Naive thymus-derived CD8-positive, alpha-beta T cell (primary cell): ENCODE measurements at regions not wholly inside any gene's neighbourhood (a gene's known extent, or its start where the extent isn't known, plus 50 kb on each side); places are given as distances from the start of the nearest gene placed in this dataset.
"Not testable (repeated sequence)": the region's sequence is repeated elsewhere in the genome, so short reads cannot be mapped to it uniquely, and the experiment has no call there.

Source experiments
- ATAC-seq, 2 donors: fragments of 150-1000 bp; cut with Tn5 transposase in 1 of 2; sonication (Bioruptor Pico), chemical (Tn5 transposase) in 1 of 2; 1 replicate in 1 of 2; 2 replicates in 1 of 2; pipeline ENCODE4 v1.10.0; 2021; ENCODE audit warnings: mild to moderate bottlenecking in 2 of 2, moderate library complexity in 2 of 2
- POLR2A ChIA-PET: fragments of 350-600 bp; sonication (Branson Sonifier 250); formaldehyde crosslinking; loops from one replicate; lab custom pipeline; 2021; ENCODE audit warnings: antibody characterized with exemption; lab: Charles Lee
- DNase-seq, 10 donors: peaks; one replicate each; pipeline versions ENCODE4 v3.0.0 to v3.0.0-alpha.2; 2020 to 2022
- H3K27ac Mint-ChIP-seq, 10 donors: one replicate each; pipeline ENCODE4 v1.8.0; 2020 to 2022; ENCODE audit warnings: mild to moderate bottlenecking in 10 of 10, mixed read lengths in 10 of 10, moderate library complexity in 4 of 10, inconsistent platforms in 1 of 10
- H3K27me3 Mint-ChIP-seq, 5 donors: one replicate each; pipeline ENCODE4 v1.8.0; 2021 to 2022; ENCODE audit warnings: mixed read lengths in 5 of 5
- H3K36me3 Mint-ChIP-seq, 3 donors: one replicate each; pipeline ENCODE4 v1.8.0; 2020 to 2022; ENCODE audit warnings: mixed read lengths in 3 of 3, mild to moderate bottlenecking in 2 of 3, inconsistent platforms in 1 of 3
- H3K4me1 Mint-ChIP-seq, 4 donors: one replicate each; pipeline ENCODE4 v1.8.0; 2021 to 2022; ENCODE audit warnings: mixed read lengths in 4 of 4
- H3K4me3 Mint-ChIP-seq, 10 donors: one replicate each; pipeline ENCODE4 v1.8.0; 2020 to 2022; ENCODE audit warnings: mild to moderate bottlenecking in 10 of 10, mixed read lengths in 10 of 10, moderate library complexity in 6 of 10, inconsistent platforms in 1 of 10
- H3K9me3 Mint-ChIP-seq, 9 donors: one replicate each; pipeline ENCODE4 v1.8.0; 2020 to 2022; ENCODE audit warnings: mixed read lengths in 9 of 9, mild to moderate bottlenecking in 3 of 9, inconsistent platforms in 1 of 9, moderate library complexity in 1 of 9

DNA sequence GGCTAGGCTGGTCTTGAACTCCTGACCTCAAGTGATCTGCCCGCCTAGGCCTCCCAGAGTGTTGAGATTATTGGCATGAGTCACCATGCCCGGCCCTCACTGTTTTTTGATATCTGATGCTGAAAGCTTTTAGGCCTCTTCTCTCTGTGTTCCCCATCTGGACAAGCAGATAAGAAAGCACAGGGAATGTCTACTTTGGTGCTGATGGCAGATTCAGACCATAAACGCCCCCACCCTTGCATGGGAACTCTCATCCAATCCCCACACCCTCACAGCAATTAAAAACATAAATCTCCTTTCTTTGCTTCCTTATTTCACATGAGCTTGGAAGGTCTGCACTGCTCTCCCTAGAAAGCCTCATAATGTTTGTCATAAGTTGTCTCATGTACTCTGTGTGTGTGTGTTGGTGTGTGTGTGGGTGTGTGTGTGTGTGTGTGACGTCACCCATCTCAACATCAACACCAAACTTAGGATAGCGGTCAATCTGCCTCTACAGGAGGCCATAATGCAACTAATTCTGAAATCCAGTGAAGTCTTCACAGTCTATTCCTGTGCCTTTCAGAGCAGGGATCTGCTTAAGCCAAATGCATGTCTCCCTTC is 335.6 kb upstream of the USP9Y start:
- no peak for DNase-seq
- no peak overlapping the region for H3K4me3 Mint-ChIP-seq
- H3K27ac Mint-ChIP-seq = no peak overlapping the region
- peaks cover 0 to 2% (median 0%) of the 10 kb centered on the region in 9 donors for H3K9me3 Mint-ChIP-seq
- POLR2A ChIA-PET = no interaction called here
- no peak for ATAC-seq
- H3K36me3 Mint-ChIP-seq = no peaks in the 10 kb centered on the region
- no peaks in the 10 kb centered on the region for H3K27me3 Mint-ChIP-seq
- H3K4me1 Mint-ChIP-seq = no peaks in the 10 kb centered on the region

DNA sequence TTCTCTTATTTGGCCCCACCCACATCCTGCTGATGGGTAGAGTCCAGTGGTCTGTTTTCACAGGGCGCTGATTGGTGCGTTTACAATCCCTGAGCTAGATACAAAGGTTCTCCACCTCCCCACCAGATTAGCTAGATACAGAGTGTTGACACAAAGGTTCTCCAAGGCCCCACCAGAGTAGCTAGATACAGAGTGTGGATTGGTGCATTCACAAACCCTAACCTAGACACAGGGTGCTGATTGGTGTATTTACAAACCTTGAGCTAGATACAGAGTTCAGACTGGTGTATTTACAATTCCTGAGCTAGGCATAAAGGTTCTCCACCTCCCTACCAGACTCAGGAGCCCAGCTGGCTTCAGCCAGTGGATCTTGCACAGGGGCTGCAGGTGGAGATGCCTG is 326.4 kb upstream of the USP9Y start:
- H3K27me3 Mint-ChIP-seq, DNase-seq: not testable (repeated sequence)

DNA sequence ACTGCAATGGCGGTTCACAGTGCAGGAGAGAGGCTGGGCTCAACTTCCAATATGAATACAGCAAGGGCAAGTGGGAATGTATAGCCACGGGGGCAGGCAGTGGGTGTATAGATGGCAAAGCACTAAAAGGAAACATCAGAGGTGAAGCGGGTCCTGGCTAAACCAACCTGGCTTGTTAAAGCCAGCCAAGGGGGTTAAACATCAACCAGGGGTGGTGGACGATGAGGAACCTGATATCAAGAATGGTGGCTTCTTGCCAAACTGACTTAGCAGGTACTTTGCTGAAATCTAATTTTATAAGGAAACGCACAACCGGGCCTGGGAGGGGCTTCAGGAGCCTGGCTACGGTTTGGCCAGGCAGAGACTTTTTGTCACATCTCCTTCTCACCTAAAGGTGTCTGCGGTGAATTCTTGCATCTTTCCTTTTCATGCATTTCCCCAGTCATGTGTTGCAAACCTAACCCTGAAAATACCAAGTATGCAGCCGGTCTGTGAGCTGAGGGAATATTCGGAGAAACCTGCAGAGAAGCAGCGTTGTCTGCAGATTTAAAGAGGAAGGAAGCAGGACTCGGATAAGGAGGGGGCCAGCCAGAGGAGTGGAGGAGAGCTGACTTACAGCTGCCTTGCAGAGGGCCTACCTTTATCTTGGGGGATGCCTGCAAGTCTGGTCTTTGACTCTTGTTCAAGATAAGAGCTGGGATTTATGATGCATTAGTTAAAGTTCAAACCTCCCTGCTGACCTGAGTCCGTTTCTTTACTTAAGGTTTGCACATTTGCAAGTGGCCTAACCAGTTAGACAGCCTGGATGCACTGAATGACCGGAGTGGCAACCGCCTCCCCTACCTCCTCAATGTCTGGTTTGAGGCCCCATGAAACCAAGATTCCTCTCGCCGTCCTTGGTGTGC is 309.1 kb upstream of the USP9Y start:
- H3K9me3 Mint-ChIP-seq, H3K27ac Mint-ChIP-seq, ATAC-seq, H3K27me3 Mint-ChIP-seq, H3K36me3 Mint-ChIP-seq, POLR2A ChIA-PET, DNase-seq: not testable (repeated sequence)
- peak overlapping the region in 1 of 10 donors; percentile 12 for H3K4me3 Mint-ChIP-seq
- H3K4me1 Mint-ChIP-seq = peaks cover 2 to 18% (median 9%) of the 10 kb centered on the region in 4 donors

More for the DNA sequence above, 326.4 kb upstream of the USP9Y start:
- H3K4me1 Mint-ChIP-seq, H3K27ac Mint-ChIP-seq, POLR2A ChIA-PET, H3K36me3 Mint-ChIP-seq, H3K4me3 Mint-ChIP-seq, H3K9me3 Mint-ChIP-seq, ATAC-seq: not testable (repeated sequence)

DNA sequence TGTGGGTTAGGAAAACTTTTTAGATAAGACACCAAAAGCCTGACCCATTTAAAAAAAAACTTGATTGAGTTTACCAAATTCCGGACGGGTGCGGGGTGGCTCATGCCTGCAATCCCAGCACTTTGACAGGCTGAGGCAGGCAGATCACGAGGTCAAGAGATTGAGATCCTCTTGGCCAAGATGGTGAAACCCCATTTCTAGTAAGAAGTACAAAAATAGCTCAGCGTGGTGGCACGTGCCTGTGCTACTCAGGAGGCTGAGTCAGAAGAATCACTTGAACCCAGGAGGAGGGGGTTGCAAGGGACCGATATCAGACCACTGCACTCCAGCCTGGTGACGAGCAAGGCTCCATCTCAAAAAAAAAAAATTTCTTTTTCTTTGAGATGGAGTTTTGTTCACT is 307.8 kb upstream of the USP9Y start:
- H3K27ac Mint-ChIP-seq = no peak overlapping the region
- H3K36me3 Mint-ChIP-seq = peaks cover 0 to 3% (median 2%) of the 10 kb centered on the region in 3 donors
- peaks cover 2 to 18% (median 9%) of the 10 kb centered on the region in 4 donors for H3K4me1 Mint-ChIP-seq
- DNase-seq (no peak), ATAC-seq (no peak)
- no peaks in the 10 kb centered on the region for H3K27me3 Mint-ChIP-seq
- no peak overlapping the region for H3K4me3 Mint-ChIP-seq
- H3K9me3 Mint-ChIP-seq = no peaks in the 10 kb centered on the region
- POLR2A ChIA-PET = no interaction called here

DNA sequence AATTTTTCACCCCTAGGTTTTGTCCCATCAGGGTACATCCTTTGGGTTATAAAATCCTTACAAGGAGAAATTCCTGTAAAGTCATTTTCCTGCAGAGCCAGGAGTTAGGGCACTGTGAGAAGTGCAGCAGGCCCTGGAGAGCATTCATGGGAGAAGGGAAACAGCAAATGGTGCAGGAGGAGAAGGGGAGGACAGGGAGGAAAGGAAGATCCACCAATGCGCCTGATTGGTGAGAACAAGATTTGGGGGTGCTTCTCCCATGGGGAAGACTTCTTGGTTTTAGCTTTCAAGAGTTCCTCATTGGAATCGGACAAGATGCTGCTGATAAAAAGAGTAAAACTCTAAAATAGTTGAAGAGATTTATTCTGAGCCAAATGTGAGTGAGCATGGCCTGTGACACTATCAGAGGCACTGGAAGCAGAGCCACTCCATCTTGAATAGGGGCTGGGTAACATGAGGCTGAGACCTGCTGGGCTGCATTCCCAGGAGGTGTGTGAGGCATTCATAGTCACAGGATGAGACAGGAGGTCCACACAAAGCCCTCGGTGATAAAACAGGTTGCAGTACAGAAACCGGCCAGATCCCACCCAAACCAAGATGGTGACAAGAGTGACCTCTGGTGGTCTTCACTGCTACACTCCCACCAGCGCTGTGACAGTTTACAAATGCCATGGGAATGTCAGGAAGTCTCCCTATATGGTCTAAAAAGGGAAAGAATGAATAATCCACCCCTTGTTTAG is 305.5 kb upstream of the USP9Y start:
- peaks cover 2 to 18% (median 9%) of the 10 kb centered on the region in 4 donors for H3K4me1 Mint-ChIP-seq
- H3K4me3 Mint-ChIP-seq, H3K27me3 Mint-ChIP-seq, ATAC-seq, H3K9me3 Mint-ChIP-seq, H3K36me3 Mint-ChIP-seq, DNase-seq, H3K27ac Mint-ChIP-seq, POLR2A ChIA-PET: not testable (repeated sequence)

DNA sequence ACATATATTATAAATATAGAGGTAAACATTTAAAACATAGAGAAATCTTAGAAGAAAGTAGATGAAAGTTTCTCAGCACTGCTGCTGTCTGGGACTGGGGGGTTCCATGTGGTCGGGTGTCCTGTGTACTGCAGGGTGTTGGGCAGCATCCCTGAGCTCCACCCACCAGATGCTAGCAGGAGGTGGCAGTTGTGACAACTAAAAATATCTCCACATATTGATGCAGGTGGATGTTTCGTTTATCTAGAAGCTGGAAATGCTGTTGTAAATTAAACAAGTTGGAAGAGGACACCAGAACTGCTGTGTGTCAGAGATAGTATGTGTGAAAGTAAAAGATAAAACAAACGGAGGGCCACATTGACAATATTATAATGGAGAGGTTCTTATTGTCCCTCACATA is 297.1 kb upstream of the USP9Y start:
- Mint-ChIP-seq H3K4me3 (no peak overlapping the region), H3K27ac (no peak overlapping the region), H3K9me3 (peaks cover 0 to 9% (median 0%) of the 10 kb centered on the region in 9 donors), H3K4me1 (peaks cover 0 to 3% (median 1%) of the 10 kb centered on the region in 4 donors), H3K27me3 (no peaks in the 10 kb centered on the region), H3K36me3 (peaks cover 0 to 7% (median 0%) of the 10 kb centered on the region in 3 donors)
- no peak for DNase-seq
- POLR2A ChIA-PET = no interaction called here
- ATAC-seq = no peak

DNA sequence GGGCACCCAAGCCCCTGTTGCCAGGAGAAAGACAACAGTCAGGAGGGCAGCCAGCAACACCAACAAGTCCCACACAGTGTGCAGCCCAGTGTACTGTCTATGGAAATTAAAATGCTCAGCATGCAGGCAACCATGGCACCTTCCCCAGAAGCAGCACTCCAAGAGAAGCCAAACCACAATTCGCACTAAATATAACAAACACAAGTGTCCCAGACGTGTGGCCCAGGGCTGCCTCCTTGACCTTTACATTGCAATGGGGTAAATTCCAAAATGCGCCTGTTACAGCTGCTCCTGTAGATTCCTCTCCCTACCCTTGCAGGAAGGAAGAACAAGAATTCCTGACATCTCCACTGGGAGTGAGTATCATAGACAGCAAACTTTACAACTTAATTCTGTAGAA is 292.8 kb upstream of the USP9Y start:
- DNase-seq (no peak), ATAC-seq (no peak)
- H3K4me3 Mint-ChIP-seq = no peak overlapping the region
- peaks cover 0 to 4% (median 0%) of the 10 kb centered on the region in 3 donors for H3K36me3 Mint-ChIP-seq
- POLR2A ChIA-PET = no interaction called here
- no peak overlapping the region for H3K27ac Mint-ChIP-seq
- no peaks in the 10 kb centered on the region for H3K27me3 Mint-ChIP-seq
- H3K9me3 Mint-ChIP-seq = peaks cover 0 to 5% (median 0%) of the 10 kb centered on the region in 9 donors
- H3K4me1 Mint-ChIP-seq = peaks cover 11 to 28% (median 23%) of the 10 kb centered on the region in 4 donors

DNA sequence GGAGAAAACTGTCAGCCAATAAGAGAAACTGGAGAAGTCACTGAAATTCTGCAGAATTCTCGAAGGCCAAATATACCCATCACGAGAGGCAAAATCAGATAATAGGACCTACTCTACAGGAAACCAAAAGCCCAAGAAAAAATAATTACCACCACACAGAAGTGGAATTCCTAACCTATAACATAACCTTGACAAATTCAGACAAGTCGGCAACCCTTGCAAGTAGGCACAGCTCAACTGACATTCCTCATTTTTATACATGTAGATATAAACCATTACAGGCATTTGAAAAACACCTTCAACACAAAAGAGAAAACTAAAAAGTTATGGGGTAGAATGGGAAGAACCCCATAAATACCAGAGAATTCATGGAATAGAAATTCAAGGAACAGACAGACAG is 290.3 kb upstream of the USP9Y start:
- ATAC-seq (no peak), DNase-seq (no peak)
- Mint-ChIP-seq H3K36me3 (peaks cover 0 to 2% (median 0%) of the 10 kb centered on the region in 3 donors), H3K9me3 (no peaks in the 10 kb centered on the region), H3K27ac (peak overlapping the region in 5 of 10 donors; percentile 36 to 86 (median 66)), H3K27me3 (no peaks in the 10 kb centered on the region), H3K4me1 (peaks cover 17 to 47% (median 36%) of the 10 kb centered on the region in 4 donors), H3K4me3 (peak overlapping the region in 3 of 10 donors; percentile 34 to 75 (median 68))
- POLR2A ChIA-PET = no interaction called here

DNA sequence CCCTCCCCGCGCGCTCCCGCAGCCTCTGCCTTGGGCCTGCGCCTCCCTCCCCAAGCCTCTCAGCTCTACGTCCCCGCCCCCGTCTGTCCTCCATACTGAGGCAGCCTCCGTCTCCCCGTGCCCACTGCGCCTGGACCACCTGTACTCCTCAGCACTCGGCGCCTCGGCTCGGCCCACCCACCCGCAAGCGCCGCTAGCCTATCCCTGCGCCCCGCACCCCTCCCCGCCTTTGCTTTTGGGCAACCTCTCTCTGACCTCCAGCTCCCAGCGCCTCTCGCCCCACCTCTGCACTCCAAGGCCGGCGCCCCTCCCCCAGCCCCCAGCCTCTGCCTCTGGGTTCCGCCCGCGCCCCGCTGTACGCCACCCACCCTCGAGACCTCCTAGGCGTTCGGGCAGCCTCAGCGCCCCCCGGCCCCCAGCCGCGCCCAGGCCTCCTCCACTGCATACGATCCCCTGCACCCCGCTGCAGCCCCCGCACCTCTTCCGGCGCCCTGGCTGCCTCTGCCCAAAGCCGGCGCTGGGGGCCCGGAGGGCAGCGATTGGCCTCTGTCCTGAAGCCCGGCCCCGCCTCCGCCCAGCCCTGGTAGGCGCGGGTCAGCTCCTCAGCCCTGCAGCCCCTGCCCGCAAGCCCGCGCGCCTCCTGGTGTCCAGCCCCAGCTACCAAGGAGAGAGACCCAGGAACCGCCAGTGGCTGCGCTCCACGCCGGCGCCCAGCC is 279.8 kb upstream of the USP9Y start:
- peaks cover 0 to 3% (median 0%) of the 10 kb centered on the region in 9 donors for H3K9me3 Mint-ChIP-seq
- H3K4me3 Mint-ChIP-seq = peak overlapping the region in 6 of 10 donors; percentile 53 to 74 (median 63)
- ATAC-seq (peak; percentile 21 to 35), DNase-seq (peak in 1 of 10 donors; percentile 3)
- H3K27ac Mint-ChIP-seq = peak overlapping the region in 1 of 10 donors; percentile 9
- peaks cover 0 to 10% (median 3%) of the 10 kb centered on the region in 5 donors for H3K27me3 Mint-ChIP-seq
- peaks cover 0 to 28% (median 10%) of the 10 kb centered on the region in 4 donors for H3K4me1 Mint-ChIP-seq
- no peaks in the 10 kb centered on the region for H3K36me3 Mint-ChIP-seq
- POLR2A ChIA-PET = interaction anchor here (0.6 kb wide), 1 partner anchor 1282 kb away, joined by 7 read pairs; no protein-coding TSS in a partner anchor

DNA sequence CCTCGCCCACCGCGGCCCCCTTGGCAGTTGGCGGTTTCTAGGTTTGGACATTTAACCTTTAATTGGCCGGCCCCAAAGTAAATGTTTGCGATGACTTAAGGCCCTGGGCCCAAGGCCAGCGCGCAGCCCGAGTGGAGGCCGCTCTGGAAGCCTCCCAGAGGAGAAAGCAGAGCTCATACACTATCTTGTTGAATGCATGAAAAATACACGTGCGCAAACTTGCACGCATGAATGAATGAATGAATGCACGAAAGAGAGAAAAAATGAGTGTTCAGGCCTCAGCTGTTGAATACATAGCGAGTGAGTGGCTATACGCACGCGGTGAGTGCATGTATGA is 279.3 kb upstream of the USP9Y start:
- DNase-seq (no peak), ATAC-seq (no peak)
- Mint-ChIP-seq H3K27ac (no peak overlapping the region), H3K36me3 (no peaks in the 10 kb centered on the region), H3K9me3 (peaks cover 0 to 3% (median 0%) of the 10 kb centered on the region in 9 donors), H3K4me1 (peaks cover 0 to 25% (median 9%) of the 10 kb centered on the region in 4 donors), H3K4me3 (peak overlapping the region in 6 of 10 donors; percentile 45 to 74 (median 60)), H3K27me3 (peaks cover 0 to 10% (median 3%) of the 10 kb centered on the region in 5 donors)
- POLR2A ChIA-PET = interaction anchor here (0.6 kb wide), 1 partner anchor 1281 kb away, joined by 7 read pairs; no protein-coding TSS in a partner anchor

DNA sequence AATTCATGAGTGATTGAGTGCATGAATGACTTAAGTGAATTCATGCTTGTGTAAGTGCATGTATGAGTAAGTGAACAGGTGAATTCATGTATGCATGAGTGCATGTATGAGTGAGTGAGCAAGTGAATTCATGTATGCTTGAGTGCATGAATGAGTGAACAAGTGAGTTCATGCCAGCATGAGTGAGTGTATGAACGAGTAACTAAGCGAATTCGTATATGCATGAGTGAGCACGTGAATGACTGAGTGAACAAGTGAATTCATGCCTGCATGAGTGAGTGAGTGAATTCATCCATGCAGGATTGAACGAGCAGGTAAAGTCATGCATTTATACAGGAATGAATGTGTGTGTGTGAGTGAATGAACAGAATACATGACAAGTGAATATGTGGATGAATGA is 278.5 kb upstream of the USP9Y start:
- Mint-ChIP-seq H3K9me3 (peaks cover 0 to 3% (median 0%) of the 10 kb centered on the region in 9 donors), H3K27me3 (peaks cover 0 to 10% (median 3%) of the 10 kb centered on the region in 5 donors), H3K36me3 (no peaks in the 10 kb centered on the region), H3K4me1 (peaks cover 0 to 20% (median 6%) of the 10 kb centered on the region in 4 donors), H3K27ac (no peak overlapping the region), H3K4me3 (peak overlapping the region in 1 of 10 donors; percentile 53)
- no peak for ATAC-seq
- POLR2A ChIA-PET = no interaction called here
- no peak for DNase-seq
